NCI-H1048 (cell line): ENCODE measurements at regions not wholly inside any gene's neighbourhood (a gene's known extent, or its start where the extent isn't known, plus 50 kb on each side); places are given as distances from the start of the nearest gene placed in this dataset.
"Not testable (repeated sequence)": the region's sequence is repeated elsewhere in the genome, so short reads cannot be mapped to it uniquely, and the experiment has no call there.

ENCODE experiments used
- DNase-seq: peaks from one replicate; lab custom pipeline; 2025; lab: John Stamatoyannopoulos, UW

DNA sequence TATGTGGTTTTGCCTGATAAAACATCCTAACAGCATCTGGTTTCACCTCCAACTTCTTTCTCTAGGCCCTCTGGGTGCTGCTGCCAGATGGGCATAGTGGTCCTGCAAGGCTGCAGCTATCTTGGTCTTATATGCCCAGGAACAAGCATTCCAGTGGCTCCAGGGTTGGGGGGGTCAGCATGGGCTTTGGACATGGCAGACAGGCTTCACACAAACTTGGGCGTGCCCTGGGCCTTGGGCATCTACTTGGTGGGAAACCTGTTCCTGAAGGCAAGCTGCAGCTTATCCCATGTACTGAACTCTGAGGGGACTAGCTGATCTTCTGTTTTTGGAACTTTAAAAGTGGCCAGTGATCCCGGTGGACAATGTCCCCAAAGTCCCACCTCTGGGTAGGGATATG, 54.9 kb upstream of the ZNF678 start:
- no peak for DNase-seq

DNA sequence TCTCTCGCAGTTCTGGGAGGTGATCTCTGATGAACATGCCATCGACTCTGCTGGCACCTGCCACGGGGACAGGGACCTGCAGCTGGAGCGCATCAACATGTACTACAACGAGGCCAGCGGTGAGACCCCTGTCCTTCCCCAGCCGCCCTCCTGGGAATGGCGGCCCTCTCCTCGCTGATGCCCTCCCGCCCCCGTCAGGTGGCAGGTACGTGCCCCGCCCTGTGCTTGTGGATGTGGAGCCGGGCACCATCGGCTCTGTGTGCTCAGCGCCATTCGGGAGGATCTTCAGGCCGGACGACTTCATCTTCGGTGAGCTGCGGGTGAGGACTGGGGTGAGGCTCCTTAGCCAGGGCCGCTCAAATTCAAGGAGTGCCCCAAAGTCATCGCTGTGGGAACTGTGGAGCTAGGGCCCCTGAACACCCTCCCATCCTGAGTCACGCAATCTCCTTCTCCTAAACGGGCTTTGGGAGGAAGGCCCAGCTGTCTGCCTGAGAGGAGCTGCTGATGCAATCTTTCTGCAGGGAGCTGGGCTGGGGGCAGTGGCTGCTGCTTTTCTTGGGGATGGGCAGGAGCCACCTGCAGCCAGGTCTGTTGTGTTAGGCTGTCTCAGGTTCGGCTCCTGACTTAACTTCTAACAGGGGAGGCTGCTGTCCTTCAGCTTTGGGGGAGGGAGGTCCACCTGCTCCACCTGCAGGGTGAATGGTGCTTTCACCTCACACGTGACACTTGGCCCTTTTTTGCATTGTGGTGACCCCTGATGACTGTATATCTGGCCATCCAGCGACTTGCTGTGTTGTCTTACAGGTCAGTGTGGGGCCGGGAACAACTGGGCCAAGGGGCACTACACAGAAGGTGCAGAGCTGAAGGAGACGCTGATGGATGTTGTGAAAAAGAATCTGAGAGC, 56.6 kb upstream of the ZNF678 start:
- DNase-seq = not testable (repeated sequence)

DNA sequence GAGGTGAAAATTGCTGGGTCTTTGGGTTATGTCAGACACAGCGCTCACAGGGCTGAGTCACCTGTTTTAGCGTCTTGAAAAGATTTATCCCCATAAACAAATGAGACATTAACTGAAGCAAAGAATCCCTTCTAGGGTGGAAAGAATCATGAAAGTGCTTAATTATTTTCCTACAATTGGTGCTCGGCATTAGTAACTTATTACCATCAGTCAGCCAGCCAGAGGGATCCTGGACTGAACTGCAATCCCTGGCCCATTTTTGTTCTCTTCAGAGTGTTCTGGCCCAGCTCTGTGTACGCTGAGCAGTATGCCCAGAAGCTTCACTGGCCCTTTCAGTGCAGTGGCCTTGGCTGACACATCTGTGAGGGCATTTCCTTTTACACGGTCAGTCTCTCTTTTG, 67.3 kb upstream of the ZNF678 start:
- not testable (repeated sequence) for DNase-seq

DNA sequence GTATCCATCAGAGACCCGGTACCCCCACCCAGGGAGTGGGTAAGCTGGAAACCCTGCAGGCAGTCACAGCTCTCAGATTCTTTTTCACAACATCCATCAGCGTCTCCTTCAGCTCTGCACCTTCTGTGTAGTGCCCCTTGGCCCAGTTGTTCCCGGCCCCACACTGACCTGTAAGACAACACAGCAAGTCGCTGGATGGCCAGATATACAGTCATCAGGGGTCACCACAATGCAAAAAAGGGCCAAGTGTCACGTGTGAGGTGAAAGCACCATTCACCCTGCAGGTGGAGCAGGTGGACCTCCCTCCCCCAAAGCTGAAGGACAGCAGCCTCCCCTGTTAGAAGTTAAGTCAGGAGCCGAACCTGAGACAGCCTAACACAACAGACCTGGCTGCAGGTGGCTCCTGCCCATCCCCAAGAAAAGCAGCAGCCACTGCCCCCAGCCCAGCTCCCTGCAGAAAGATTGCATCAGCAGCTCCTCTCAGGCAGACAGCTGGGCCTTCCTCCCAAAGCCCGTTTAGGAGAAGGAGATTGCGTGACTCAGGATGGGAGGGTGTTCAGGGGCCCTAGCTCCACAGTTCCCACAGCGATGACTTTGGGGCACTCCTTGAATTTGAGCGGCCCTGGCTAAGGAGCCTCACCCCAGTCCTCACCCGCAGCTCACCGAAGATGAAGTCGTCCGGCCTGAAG, 69.3 kb upstream of the ZNF678 start:
- not testable (repeated sequence) for DNase-seq

DNA sequence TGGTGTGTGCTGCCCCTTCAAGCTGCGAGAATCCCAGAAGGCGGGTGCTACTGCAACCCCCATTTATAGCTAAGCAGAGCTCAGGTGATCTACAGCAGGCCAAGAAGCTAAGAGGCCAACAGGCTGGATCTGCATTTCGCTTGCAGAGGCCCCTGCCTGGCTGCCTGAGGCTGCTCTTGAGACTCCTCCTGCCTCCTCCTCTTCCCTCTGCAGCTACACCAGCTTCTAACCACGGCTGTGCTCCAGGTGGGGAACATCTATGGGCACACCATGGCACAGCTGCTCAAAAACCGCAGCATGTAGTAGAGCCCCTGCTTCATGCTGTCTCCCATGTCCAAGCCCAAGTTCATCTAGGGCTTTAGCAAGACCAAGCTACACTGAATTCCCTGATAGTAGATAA, 72.9 kb upstream of the ZNF678 start:
- no peak for DNase-seq

DNA sequence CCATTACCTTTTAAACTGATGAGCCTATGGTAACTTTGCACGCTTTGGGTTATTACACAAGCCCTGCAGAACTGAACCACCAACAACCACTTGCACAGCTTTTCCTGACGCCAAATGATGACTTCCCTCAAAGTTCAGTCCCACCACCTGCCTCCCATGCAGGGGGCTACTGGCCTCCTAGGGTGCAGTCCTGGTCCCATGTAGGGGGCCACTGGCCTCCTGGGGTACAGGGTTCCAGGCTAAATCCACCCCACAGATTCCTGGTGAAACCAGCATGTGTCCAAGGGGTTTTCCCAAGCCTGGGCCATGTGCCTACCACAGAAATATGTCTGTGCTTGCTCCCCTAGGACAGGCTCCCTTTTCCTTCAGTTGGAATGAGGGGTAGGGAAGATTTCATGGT, 73.4 kb upstream of the ZNF678 start:
- DNase-seq = no peak

DNA sequence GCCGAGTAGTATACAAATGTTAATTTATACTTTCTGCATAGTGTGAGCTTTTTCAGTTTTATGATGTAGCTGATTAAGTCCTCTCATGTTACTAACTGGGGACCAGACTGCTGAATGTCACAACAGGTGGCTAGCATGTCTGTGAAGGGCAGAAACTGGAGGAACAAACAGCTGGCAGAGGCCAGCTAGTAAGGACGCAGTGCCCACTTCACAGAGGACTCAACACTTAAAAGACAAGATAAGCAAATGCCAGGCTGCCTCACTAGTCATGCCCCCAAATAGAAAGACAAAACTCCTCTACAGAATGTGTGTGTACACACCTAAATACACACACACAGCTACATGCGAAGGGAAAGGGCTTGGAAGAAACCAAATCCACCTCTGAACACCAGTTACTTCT, 73.8 kb upstream of the ZNF678 start:
- no peak for DNase-seq

DNA sequence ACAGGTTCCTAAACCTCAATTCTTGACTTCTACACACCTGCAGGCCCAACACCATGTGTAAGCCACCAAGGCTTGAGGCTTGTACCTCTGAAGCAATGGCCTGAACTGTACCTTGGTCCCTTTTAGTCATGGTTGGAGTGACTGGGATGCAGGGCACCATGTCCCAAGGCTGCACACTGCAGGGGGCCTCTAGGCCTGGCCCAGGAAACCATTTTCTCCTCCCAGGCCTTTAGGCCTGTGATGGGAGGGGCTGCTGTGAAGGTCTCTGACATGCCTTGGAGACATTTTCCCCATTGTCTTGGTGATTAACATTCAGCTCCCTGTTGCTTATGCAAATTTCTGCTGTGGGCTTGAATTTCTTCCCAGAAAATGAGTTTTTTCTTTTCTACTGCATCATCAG, 75.8 kb upstream of the ZNF678 start:
- no peak for DNase-seq

DNA sequence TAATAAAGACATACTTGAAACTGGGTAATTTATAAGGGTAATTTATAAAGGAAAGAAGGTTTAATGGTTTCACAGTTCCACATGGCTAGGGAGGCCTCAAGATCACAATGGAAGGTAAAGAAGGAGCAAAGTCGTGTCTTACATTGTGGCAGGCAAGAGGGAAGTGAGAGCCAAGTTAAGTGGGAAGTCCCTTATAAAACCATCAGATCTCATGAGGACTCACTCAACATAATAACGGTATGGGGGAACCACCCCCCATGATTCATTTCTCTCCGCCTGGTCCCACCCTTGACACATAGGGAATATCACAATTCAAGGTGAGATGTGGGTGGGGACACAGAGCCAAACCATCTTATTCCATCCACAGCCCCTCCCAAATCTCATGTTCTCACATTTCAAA, 76.8 kb upstream of the ZNF678 start:
- DNase-seq = no peak

DNA sequence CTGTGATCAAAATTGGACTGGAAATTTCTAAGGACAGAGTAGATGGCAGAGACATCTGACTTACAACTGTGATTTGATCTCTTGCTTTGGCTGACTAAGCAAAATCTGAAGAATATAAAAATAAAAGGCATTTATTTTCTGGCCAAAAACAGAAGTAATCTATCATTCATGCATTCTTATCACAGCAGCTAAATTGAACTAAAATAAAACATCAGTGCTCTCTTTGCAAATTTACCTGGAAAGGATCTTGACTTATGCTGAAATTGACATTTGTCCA, 81.4 kb upstream of the ZNF678 start:
- no peak for DNase-seq

DNA sequence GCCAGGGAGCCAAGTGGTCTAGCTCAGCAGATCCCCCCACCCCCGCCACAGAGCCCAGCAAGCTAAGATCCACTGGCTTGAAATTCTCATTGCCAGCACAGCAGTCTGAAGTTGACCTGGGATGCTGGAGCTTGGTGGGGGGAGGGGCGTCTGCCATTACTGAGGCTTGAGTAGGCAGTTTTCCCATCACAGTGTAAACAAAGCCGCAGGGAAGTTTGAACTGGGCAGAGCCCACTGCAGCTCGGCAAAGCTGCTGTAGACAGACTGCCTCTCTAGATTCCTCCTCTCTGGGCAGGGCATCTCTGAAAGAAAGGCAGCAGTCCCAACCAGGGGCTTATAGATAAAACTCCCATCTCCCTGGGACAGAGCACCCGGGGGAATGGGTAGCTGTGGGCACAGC, 89.3 kb upstream of the ZNF678 start:
- DNase-seq = not testable (repeated sequence)

DNA sequence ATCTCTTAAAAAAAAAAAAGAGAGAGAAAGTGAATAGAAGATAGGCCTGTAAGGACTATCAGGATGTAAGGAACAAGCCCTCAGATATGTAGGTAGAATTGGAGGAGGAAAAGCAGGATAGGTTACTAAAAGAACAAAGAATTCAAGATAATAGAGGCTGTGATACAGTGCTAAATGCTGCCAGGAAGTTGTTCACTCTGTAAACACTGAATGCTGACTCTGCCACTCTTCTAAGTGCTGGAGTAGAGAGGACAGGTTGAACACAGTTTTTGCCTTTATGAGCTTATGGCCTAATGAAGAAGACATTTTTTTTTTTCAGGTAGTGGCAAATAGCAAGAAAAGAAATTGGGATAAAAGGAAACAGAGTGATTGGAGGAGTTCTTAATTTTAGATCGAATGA, 90.6 kb upstream of the ZNF678 start:
- no peak for DNase-seq

DNA sequence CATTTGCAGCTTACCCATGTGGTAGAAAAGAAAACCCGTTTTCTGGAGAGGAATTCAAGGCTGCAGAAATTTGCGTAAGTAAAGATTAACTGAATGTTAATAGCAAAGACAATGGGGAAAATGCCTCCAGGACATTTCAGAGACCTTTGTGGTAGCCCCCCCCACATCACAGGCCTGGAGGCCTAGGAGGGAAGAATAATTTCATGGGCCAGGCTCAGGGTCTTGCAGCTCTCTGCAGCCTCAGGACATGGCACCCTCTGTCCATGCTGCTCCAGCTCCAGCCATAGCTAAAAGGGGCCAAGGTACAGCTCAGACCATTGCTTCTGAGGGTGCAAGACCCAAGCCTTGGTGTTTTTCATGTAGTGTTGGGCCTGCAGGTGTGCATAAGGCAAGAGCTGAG, 92.7 kb upstream of the ZNF678 start:
- no peak for DNase-seq

DNA sequence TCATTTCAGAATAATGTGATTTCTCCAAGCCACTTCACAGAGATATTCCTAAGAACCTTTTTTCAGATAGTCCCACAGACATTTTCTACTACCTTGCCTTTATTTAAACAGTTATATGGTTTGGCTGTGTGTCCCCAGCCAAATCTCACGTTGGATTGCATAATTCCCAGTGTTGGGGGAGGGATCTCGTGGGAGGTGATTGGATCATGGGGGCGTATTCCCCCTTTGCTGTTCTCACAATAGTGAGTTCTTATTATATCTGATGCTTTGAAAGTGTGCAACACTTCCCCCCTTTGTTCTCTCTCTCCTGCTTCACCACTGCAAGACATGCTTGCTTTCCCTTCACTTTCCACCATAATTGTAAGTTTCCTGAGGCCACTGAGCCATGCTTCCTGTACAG, 93.6 kb upstream of the ZNF678 start:
- DNase-seq = no peak

DNA sequence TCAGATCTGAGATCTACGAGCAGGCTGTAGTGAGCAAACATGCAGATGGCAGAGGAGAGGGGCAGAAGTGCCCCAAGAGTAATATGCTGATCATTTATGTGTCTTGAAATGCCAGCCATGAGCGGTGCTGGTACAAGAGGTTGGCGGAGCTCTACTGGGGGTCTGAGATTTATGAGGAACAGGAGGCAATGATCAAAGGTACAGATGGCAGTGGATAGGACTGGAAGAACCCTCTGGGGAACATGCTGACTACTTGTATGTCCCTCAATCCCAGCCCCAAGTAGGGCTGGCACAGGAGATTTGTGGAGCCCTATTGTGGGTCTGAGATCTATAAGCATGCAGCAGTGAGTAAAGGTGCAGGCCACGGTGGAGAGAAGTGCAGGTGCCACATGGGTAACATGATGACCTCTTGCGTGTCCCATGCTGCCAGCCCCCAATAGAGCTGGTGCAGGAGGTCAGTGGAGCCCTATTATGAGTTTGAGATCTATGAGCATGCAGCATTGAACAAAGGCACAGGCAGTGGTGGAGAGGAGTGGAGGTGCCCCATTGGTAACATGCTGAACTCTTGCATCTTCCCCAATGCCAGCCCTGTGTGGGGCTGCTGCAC, 97.2 kb upstream of the ZNF678 start:
- no peak for DNase-seq

DNA sequence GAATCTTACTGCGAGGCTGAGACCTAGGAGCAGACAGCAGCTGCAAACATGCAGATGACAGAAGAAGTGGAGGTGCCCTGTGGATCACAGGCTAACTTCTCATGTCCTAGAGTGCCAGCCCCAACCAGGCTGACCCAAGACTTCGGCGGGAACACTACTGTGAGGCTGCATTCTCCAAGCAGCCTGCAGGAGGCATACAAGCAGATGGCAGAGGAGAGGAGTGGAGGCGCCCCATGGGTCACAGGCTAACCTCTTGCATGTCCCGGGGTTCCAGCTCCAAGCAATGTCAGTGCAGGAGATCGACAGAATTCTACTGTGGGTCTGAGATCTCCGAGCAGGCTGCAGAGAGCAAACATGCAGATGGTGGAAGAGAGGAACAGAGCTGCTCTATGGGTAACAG, 98.1 kb upstream of the ZNF678 start:
- DNase-seq = no peak

DNA sequence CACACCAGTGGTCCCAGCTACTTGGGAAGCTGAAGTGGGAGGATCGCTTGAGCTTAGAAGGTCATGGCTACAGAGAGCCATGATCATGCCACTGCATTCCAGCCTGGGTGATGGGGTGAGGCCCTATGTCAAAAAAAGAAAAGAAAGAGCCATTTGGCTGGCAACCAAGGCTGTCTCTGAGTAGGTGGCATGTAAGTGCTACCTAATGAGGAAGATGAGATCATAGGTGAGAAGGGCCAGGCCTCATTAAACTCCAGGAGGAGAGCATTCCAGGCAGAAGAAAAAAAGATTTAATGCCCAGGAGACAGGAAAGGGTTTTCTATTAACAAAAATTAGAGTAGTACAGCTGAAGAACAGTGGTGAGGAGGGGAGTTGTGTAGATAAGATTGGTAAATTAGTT, 103.4 kb upstream of the ZNF678 start:
- no peak for DNase-seq

DNA sequence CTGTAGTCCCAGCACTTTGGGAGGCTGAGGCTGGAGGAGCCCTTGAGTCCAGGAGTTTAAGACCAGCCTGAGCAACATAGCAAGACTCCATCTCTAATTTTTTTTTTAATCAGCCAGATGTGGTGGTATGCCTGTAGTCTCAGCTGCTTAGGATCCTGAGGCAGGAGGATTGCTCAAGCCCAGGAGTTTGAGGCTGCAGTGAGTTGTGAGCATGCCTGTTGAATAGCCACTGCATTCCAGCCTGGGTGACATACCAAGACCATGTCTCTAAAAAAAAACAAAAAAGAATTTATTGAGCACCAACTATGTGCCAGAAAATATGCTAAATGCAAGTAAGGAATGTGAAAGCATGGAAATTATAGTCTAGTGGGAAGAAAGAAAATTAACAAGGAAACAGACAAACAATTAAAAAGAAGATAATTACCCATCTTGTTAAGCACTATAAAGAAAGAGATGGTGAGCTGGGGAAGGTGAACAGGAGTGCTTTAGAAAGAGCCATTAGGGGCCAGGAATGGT, 104.0 kb upstream of the ZNF678 start:
- DNase-seq = no peak

DNA sequence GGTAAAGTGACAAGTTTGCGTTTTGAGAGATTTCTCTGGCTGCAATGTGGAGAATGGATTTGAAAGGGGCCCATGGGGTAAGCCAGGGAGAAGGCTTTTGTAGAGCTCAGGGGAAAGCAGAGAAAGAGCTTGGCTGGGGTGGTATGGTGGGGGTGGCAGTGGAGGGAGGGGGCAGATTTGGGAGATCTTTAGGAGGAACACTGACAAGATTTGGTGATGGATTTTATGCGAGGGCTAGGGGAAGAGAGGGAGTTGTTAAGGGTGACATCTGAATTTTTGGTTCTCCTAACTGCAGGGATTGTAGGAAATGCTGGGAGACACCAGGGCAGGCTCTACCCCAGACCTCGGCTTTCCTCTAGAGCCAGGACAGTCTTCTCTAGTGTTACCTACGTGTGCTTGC, 108.7 kb upstream of the ZNF678 start:
- DNase-seq = no peak

DNA sequence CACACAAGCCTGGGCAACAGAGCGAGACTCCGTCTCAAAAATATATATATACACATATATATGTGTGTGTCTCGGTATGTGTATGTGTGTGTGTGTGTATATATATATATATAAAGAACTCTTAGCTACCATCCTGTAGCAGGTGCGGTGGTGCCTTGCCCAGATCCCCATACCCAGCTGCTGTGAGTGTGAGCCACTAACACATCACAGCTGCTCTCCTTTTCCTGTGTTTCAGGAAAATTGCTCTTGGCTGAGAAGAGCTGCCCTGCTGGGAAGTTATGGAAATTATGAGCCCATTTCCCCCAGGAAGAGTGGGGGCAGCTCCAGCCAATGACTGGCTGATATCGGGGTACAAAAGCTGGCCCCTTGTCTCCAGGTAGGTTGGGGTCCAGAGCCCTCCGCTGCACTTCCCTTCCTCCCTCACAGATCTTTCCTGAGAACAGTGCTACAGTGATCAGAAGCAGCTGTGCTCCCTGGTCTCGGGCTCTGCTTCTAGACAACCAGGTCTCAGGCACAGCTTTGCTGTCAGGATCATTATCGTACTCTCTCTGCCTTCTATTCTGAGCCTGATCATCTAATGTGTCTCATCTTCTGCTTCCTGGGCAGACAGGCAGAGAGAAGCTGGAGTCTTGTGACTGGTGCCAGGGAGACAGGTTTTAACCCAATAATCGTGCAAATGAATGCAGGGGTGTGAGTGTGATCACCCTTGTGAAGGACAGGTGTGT, 109.6 kb upstream of the ZNF678 start:
- DNase-seq = no peak

DNA sequence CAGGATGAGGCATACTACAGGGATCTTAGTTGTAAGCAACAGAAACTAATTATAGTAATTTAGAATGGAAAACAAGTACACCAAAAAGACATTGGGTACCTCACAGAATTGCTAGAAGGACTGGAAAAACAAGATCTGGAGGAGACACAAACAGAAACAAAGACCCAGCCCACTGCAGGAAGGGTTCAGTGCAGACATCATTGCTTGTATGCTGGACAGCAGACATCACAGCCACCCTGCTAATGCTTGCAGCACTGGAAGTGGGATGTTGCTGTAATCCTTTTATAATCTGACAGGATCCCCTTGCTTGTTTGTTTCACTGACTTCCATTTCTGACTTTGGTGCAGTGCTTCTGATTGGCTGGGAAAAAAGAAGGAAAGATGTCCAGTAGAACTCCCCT, 111.4 kb upstream of the ZNF678 start:
- DNase-seq = no peak

DNA sequence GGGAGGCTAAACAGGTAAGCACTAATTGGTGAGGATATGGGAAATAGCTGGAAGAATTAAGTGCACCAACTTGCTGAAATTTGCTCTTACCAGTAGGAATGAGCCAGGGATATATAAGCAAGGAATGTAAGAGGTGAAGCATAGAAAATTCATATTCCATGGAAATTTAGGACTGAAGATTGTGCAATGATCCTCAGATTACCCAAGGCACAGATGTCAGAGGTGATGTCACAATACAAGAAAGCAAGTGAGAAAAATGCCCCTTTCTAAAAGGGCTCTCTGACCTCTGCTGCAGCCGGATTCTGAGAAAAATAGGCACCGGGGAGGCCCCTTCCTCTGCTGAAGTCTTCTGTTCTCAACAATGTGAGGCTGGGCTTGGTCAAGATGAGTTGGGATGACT, 112.3 kb upstream of the ZNF678 start:
- DNase-seq = no peak

DNA sequence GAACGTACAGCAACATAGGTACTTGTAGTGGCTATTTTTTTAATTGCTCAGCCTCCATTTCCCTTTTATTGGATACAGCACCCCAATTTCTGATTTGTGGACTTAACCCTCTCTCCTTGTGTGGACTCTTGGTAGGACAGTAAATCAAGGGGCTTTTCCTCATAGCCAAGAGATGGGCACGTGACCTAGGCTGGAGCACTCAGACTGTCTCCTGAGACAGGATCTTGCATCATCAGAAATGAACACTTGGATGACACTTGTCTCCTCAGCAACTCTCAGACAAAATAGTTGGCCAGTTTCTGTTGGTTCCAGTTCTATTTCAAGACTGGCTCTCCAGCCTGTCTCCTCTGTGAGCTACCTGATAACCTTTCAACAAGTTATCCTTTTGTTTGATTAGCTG, 112.9 kb upstream of the ZNF678 start:
- DNase-seq = no peak
